ENCODE measurements at regions not wholly inside any gene's neighbourhood (a gene's known extent, or its start where the extent isn't known, plus 50 kb on each side); places are given as distances from the start of the nearest gene placed in this dataset.

GRCh38 chr2:123438251-123438650, 586.8 kb upstream of the CNTNAP5 start:
- peak overlapping the region in 1 of 2 experiments; percentile 36; a peak in 1 of 4 replicates for H3K27ac ChIP-seq (ENCODE audit: low read depth in 2 of 2, low read length in 1 of 2)
- no peaks in the 10 kb centered on the region for H3K79me2 ChIP-seq (ENCODE audit: insufficient read depth)
- CTCF ChIA-PET: no interaction called here
- no peaks in the 10 kb centered on the region for H3K9me2 ChIP-seq
- no peaks in the 10 kb centered on the region for H3F3A ChIP-seq (replicated peaks; ENCODE audit: insufficient read depth)
- H3K9me3 ChIP-seq: no peaks in the 10 kb centered on the region
- peak in 1 of 2 experiments; percentile 70; a peak in 2 of 4 replicates for TF ChIP-seq EP300 (IDR thresholded peaks at IDR 0.05; ENCODE audit: borderline replicate concordance in 1 of 2, low read depth in 1 of 2, low read length in 1 of 2)
- no peak for TF ChIP-seq TCF12 (IDR thresholded peaks at IDR 0.05)
- no peak for TF ChIP-seq FOSL2 (IDR thresholded peaks at IDR 0.05; ENCODE audit: borderline replicate concordance, low read depth)
- TF ChIP-seq TAF1 (IDR thresholded peaks at IDR 0.05; ENCODE audit: borderline replicate concordance, low read depth, low read length): no peak
- no peak for TF ChIP-seq EZH2phosphoT487 (IDR thresholded peaks at IDR 0.05; ENCODE audit: borderline replicate concordance, low read depth)
- no peak for TF ChIP-seq ELF1 (IDR thresholded peaks at IDR 0.05)
- no peak for TF ChIP-seq PBX3 (IDR thresholded peaks at IDR 0.05)
- TF ChIP-seq REST (IDR thresholded peaks at IDR 0.05; ENCODE audit: low read depth, low read length): no peak
- TF ChIP-seq IRF3 (IDR thresholded peaks at IDR 0.05; ENCODE audit: low read depth, low read length): no peak
- no peak for TF ChIP-seq NFIC (IDR thresholded peaks at IDR 0.05; ENCODE audit: borderline replicate concordance)
- no peak for TF ChIP-seq MAX (IDR thresholded peaks at IDR 0.05; ENCODE audit: low read depth)
- TF ChIP-seq CHD2 (IDR thresholded peaks at IDR 0.05; ENCODE audit: low read length, partially characterized antibody): peak; percentile 48
- TF ChIP-seq MXI1 (IDR thresholded peaks at IDR 0.05; ENCODE audit: low read depth, low read length): no peak
- TF ChIP-seq MEF2A (IDR thresholded peaks at IDR 0.05; ENCODE audit: borderline replicate concordance, low read depth): no peak
- TF ChIP-seq RCOR1 (IDR thresholded peaks at IDR 0.05; ENCODE audit: low read length): peak; percentile 20; the same call in 1 of the 2 replicates
- no peak for TF ChIP-seq FOXJ3 (CRISPR knock-in tag; IDR thresholded peaks at IDR 0.05)
- TF ChIP-seq USF1 (IDR thresholded peaks at IDR 0.05; ENCODE audit: borderline replicate concordance, low read depth): no peak
- no peaks in the 10 kb centered on the region for H4K20me1 ChIP-seq (ENCODE audit: insufficient read depth)
- no peak overlapping the region for H3K4me2 ChIP-seq
- peak; percentile 8 for DNase-seq
- H2AFZ ChIP-seq (ENCODE audit: low read depth): no peak overlapping the region
- WGBS (ENCODE audit: low lambda C conversion rate): 3% methylated on average over 1 of the region's 1 CpG
- peaks cover 0 to 7% of the 10 kb centered on the region in 2 experiments; a peak in 2 of 4 replicates for H3K4me1 ChIP-seq (ENCODE audit: control insufficient read depth in 1 of 2, insufficient read depth in 2 of 2, low read depth in 1 of 2, low read length in 1 of 2)
- no peaks in the 10 kb centered on the region for H3K27me3 ChIP-seq (ENCODE audit: insufficient read depth)
- POLR2A ChIA-PET: no interaction called here
- H3K36me3 ChIP-seq (replicated peaks in 1 of 2; ENCODE audit: control insufficient read depth in 1 of 2, insufficient read depth in 2 of 2, low read length in 1 of 2): no peaks in the 10 kb centered on the region
- H3K4me3 ChIP-seq (ENCODE audit: low read depth in 2 of 2, low read length in 1 of 2): no peak overlapping the region
- no peak overlapping the region for H3K9ac ChIP-seq

All from SK-N-SH (cell line).